GM21786 (cell line): ENCODE measurements at regions not wholly inside any gene's neighbourhood (a gene's known extent, or its start where the extent isn't known, plus 50 kb on each side); places are given as distances from the start of the nearest gene placed in this dataset.
A peak's percentile ranks its signal among the peaks of the same experiment; 100 is the strongest.

Experiments
- ATAC-seq: cut with Tn5 transposase; IDR thresholded peaks from one replicate; pipeline ENCODE4 v1.9.1; 2021; ENCODE audit not compliant: unreplicated experiment

GRCh38 chr5:93886917-93887361 lies 145.5 kb upstream of the POU5F2 start:
- ATAC-seq: no peak

DNA sequence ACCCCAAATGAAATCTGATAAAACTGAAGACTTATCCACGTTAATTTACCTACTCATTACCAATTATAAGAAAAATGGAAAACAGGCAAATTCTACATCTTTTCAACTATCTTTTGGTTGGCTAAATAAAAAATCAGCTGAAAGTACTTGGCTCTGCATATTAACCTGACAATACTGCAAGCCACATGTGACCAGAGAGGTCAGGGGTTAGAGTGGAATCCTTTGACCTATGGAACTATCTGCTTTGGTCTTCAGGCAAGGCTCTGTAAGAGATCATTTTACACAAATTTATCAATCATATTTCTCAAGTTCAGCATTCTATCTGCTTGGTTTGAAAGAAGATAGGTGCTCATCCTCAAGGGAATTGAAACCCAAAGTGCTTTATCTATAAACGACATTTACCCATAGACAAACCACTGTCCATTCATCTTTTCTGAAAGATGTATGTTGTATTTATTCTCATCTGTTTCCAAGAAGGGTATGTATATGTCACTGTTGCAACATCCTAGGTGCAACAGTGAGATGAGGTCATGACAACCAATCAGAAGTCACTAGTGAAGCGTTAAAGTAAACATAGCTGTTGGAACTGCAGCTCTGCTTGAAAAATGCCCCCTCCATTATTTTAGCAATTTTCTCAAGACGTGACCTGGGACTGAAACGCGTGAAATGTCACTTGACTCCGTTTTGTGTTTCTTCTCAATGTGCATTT lies 144.9 kb upstream of the POU5F2 start:
- no peak for ATAC-seq

DNA sequence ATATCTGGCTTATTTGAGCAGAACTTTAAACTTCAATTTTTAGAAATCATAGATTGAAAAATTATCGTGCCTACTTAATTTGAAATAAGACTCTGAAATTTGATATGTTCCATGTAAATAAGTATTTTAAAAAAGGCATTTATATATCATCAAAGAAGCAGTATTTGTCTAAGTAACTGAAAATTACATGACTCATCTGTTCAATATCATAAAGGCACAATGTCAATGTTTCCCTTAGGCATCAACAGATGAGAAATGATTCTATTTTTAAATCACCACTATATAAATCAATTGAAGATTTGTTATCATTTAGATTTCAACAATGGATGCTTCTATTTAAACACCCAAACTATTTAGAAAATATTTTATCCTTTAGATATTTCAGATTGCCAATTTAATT lies 142.9 kb upstream of the POU5F2 start:
- ATAC-seq: no peak

DNA sequence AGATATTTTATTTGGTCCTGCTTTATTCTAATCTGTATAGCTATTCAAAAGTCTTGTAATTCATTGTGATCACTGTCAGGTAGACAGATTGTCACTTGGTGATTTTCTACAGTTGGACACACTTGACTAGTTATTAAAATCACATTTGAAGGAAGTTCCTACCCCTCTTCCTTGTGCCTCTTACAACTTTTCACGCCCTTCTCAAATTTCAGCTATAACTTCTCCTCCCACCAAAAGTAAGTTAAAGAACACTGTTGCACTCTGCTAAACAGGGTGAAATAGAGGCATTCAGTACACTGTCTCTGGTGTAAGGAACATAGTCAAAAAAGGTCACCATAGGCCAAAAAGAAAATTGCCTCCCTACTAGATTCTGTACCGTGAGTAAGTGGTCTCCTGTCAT lies 142.1 kb upstream of the POU5F2 start:
- no peak for ATAC-seq

- no peak for ATAC-seq
These were observed 134.3 kb upstream of the POU5F2 start for GRCh38 chr5:93875693-93876092.

- peak; percentile 72 for ATAC-seq
These were observed 133.1 kb upstream of the POU5F2 start for GRCh38 chr5:93874491-93874890.

DNA sequence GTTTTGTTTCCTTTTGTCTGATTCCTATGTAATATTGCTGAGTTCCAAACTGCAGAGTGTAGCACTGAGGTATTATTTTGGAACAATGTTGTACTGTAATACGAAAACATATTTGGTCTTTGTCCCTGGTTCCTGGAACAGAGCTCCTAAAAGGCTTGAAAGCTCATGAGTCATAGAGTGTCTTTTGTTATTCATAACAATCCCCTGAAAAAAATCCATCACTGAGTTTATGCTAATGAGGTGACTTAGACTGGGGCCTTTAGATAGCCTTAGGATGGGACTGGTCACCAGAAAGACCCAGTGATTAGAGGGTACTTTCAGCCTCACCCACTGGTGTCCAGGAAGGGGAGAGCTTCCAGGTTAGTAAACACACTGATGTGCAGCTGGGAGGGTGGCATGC lies 132.7 kb upstream of the POU5F2 start:
- peak; percentile 72 for ATAC-seq

GRCh38 chr5:93873211-93873736 lies 131.9 kb upstream of the POU5F2 start:
- no peak for ATAC-seq

GRCh38 chr5:93870649-93871048 lies 129.2 kb upstream of the POU5F2 start:
- no peak for ATAC-seq

- ATAC-seq: no peak
These were observed 127.5 kb upstream of the POU5F2 start for GRCh38 chr5:93868851-93869250.

DNA sequence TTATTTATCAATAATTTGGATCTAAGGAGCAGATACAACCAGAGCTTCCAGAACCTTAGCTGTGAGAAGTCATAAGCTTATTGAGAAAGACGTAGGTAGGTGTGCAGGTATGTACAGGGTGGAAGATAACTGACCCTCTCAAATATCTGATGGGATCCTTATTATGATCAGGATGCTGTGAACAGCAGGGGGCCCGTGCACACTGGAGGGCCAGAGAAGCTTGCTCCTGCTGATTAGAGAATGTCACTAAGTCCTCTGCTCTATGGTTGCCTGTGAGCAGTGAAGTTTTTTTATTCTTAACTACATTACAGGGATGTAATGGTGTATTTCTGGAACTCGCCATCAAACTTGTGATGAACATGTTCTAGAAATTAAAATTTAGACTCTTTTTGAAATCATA lies 108.9 kb upstream of the POU5F2 start:
- no peak for ATAC-seq

DNA sequence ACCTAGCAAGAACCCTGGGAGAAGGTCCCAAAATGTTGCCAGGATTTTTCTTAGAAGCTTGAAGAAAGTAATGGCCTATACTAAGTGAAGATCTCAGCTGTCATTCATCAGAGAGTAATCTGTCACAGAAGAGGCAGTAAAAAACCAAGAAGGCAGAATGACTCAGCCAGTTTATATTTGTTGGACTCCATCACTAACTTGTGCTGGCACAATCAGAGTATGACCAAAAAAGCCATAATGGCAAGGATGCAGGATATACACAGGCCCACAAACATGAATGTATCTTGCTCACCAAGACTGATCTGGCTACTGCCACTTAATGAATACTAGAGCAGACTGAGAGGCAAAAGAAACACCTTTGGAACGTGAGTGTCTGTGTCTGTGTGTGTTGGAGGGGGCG lies 104.0 kb upstream of the POU5F2 start:
- ATAC-seq: no peak

- no peak for ATAC-seq
These were observed 90.0 kb upstream of the POU5F2 start for GRCh38 chr5:93831449-93831848.

GRCh38 chr5:93830893-93831292 lies 89.5 kb upstream of the POU5F2 start:
- ATAC-seq: no peak

- no peak for ATAC-seq
These were observed 87.9 kb upstream of the POU5F2 start for GRCh38 chr5:93829346-93829745.

- no peak for ATAC-seq
These were observed 80.6 kb upstream of the POU5F2 start for GRCh38 chr5:93821891-93822415.

GRCh38 chr5:93819668-93820067 lies 78.3 kb upstream of the POU5F2 start:
- ATAC-seq: no peak

DNA sequence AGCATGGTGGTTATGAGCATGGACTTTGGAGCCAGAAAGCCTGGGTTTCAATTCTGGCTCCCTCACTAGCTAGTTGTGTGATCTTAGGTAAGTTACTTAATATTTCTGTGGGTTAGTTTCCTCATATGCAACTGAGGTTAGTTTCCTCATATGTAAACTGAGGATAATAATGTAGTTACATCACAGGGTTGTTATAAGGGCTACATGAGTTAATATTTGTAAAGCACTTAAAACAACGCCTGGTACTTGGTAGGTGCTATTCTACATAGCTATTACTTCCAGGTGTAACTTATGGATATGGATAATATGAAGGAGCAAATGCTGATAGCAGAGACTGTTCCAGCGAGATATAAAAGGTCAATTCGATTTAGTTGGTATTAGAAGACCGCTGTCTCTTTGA lies 69.4 kb upstream of the POU5F2 start:
- ATAC-seq: no peak

DNA sequence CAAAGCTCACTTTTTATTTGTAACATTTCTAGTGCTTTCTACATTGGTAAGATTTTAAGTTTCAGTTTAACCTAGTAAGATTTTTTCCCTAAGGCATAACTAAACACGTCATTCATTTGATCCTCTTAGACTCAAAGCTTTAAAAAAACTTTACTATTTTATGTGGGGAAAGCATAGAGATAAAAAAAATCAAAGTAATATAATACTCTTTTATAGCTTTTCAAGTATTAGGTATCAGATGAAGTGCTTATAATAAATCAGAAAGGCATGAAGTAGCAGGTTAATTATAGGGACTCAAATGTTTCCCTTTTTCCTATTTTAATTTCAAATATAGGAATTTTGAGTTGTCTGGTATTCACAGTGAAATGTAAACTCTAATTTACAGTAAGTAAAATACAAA lies 68.0 kb upstream of the POU5F2 start:
- no peak for ATAC-seq

GRCh38 chr5:93807846-93808245 lies 66.4 kb upstream of the POU5F2 start:
- ATAC-seq: no peak

DNA sequence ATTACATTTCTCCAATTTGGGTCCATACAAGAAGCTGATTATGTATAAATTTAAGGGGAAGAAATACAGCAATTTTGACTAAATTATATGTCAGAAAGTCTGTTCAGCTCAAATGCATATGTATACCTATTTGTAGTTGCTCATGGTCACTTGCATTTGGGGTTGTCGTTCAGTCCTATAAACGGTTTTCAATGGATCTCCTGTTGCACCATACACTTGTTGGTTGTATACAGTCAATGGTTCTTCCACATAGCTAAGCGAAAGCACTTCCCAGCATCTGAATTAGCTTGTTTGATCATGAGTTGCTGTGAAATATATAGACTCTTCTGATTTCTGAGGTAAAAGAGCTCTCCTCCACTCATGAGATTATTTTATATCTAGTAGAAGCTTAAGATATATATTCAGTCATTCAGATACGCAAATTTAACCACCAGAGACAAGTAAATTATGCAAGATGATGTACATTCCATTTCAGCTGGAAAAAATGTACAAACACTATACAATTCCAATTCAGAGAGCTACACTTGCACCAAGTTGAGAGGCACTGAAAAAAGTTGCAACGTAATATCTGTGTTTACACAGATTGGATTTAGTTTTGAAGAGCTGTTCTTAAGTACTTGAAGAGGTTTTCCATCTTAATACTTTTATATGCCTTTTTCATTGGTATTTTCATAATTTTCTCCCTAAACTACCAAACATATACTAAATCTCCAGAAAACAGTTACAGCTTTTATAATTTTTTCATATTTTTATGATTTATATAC lies 64.4 kb upstream of the POU5F2 start:
- ATAC-seq: no peak
